ENCODE measurements at regions not wholly inside any gene's neighbourhood (a gene's known extent, or its start where the extent isn't known, plus 50 kb on each side); places are given as distances from the start of the nearest gene placed in this dataset.

- no peak for DNase-seq
Observed at GRCh38 chr4:178838776-178839175, 1396.5 kb upstream of the AGA start.

GRCh38 chr4:178856139-178856800, 1414.0 kb upstream of the AGA start:
- DNase-seq, result no peak

- no peak for DNase-seq
Observed at GRCh38 chr4:178871476-178871875, 1429.2 kb upstream of the AGA start.

- no peak for DNase-seq
Observed at GRCh38 chr4:178881937-178882336, 1439.7 kb upstream of the AGA start.

- no peak for DNase-seq
Observed at GRCh38 chr4:178894126-178894525, 1451.9 kb upstream of the AGA start.

GRCh38 chr4:178899084-178899483, 1456.8 kb upstream of the AGA start:
- DNase-seq, result no peak

- DNase-seq, result no peak
Observed at GRCh38 chr4:178917756-178918155, 1475.5 kb upstream of the AGA start.

GRCh38 chr4:178937130-178937529, 1494.9 kb upstream of the AGA start:
- DNase-seq, result no peak

GRCh38 chr4:178941975-178942374, 1499.7 kb upstream of the AGA start:
- DNase-seq, result no peak

- DNase-seq, result no peak
Observed at GRCh38 chr4:178953447-178954120, 1511.3 kb upstream of the AGA start.

- no peak for DNase-seq
Observed at GRCh38 chr4:178955614-178956013, 1513.4 kb upstream of the AGA start.

- DNase-seq, result no peak
Observed at GRCh38 chr4:178958725-178959440, 1516.6 kb upstream of the AGA start.

- no peak for DNase-seq
Observed at GRCh38 chr4:178963446-178964045, 1521.3 kb upstream of the AGA start.

- DNase-seq, result no peak
Observed at GRCh38 chr4:178966644-178967043, 1524.4 kb upstream of the AGA start.

- no peak for DNase-seq
Observed at GRCh38 chr4:178970433-178971140, 1528.3 kb upstream of the AGA start.

- no peak for DNase-seq
Observed at GRCh38 chr4:178976861-178977260, 1534.6 kb upstream of the AGA start.

- DNase-seq, result no peak
Observed at GRCh38 chr4:178993306-178993705, 1551.1 kb upstream of the AGA start.

- no peak for DNase-seq
Observed at GRCh38 chr4:179001918-179002317, 1559.7 kb upstream of the AGA start.

- no peak for DNase-seq
Observed at GRCh38 chr4:179007755-179008154, 1565.5 kb upstream of the AGA start.

- no peak for DNase-seq
Observed at GRCh38 chr4:179017581-179017980, 1575.3 kb upstream of the AGA start.

GRCh38 chr4:179027569-179027968, 1585.3 kb upstream of the AGA start:
- DNase-seq, result no peak

- no peak for DNase-seq
Observed at GRCh38 chr4:179028321-179028720, 1586.1 kb upstream of the AGA start.

- no peak for DNase-seq
Observed at GRCh38 chr4:179029683-179030082, 1587.4 kb upstream of the AGA start.

Data from activated gamma-delta T cell treated with Interleukin-2 at 50 U/mL for 16 hours (primary cell).